GM12878 (cell line): ENCODE measurements at regions not wholly inside any gene's neighbourhood (a gene's known extent, or its start where the extent isn't known, plus 50 kb on each side); places are given as distances from the start of the nearest gene placed in this dataset.

Source experiments
- ATAC-seq: fragments of 200-7000 bp; cut with Tn5 transposase; 3 replicates; pipeline ENCODE4 v1.9.1; 2020; ENCODE audit warnings: mild to moderate bottlenecking, moderate library complexity
- BruUV-seq: library from RNA; stranded (reverse); fragments of 400-500 nt; replicated peaks from 2 replicates; lab custom pipeline; 2021; lab: Mats Ljungman, UMichigan
- CTCF ChIA-PET: fragments of 300-600 bp; sonication (Branson Sonifier 250); formaldehyde crosslinking; extraction: SDS; loops from one replicate; lab custom pipeline; 2021; ENCODE audit warnings: inconsistent platforms; lab: Yijun Ruan, JAX
- POLR2A ChIA-PET: fragments of 350-600 bp; formaldehyde crosslinking; extraction: SDS; loops from one replicate; lab custom pipeline; 2021; ENCODE audit warnings: inconsistent platforms; lab: Charles Lee
- RAD21 ChIA-PET: fragments of 300-600 bp; sonication (Branson Sonifier 250); formaldehyde crosslinking; loops from one replicate; lab custom pipeline; 2023; ENCODE audit warnings: antibody characterized with exemption; ENCODE audit not compliant: unreplicated experiment; lab: Charles Lee
- SMC1A ChIA-PET: fragments of 300-600 bp; sonication (Branson Sonifier 250); formaldehyde crosslinking; loops from one replicate; lab custom pipeline; 2023; ENCODE audit not compliant: unreplicated experiment, uncharacterized antibody; lab: Charles Lee
- DNase-seq: peaks from one replicate; pipeline ENCODE4 v3.0.0-alpha.2; 2011; ENCODE audit warnings: low read depth, low spot score
- FAIRE-seq: peaks from 3 replicates; lab custom pipeline; 2011; peaks lifted over from hg19 to GRCh38; lab: Jason Lieb, UNC
- H2AFZ ChIP-seq: 2 replicates; pipeline ENCODE4 v1.6.0; 2011; ENCODE audit warnings: low read depth, low read length, control low read depth; ENCODE audit not compliant: control insufficient read depth
- H3K27ac ChIP-seq: 2 replicates; pipeline ENCODE4 v1.5.1; 2011; ENCODE audit warnings: control low read depth; ENCODE audit not compliant: control insufficient read depth, insufficient read depth
- H3K27me3 ChIP-seq, 2 experiments: replicated peaks in 1 of 2; 2 replicates each; pipeline versions ENCODE4 v1.6.0 to v1.6.1; 2011; ENCODE audit warnings: low read length in 1 of 2; ENCODE audit not compliant: control insufficient read depth in 2 of 2, insufficient read depth in 2 of 2
- H3K36me3 ChIP-seq, 2 experiments: 2 replicates each; pipeline ENCODE4 v1.5.1; 2011; ENCODE audit warnings: low read length in 1 of 2; ENCODE audit not compliant: control insufficient read depth in 2 of 2, insufficient read depth in 2 of 2
- H3K4me1 ChIP-seq: 2 replicates; pipeline ENCODE4 v1.6.1; 2011; ENCODE audit warnings: mild to moderate bottlenecking, low read length, moderate library complexity, mixed read lengths; ENCODE audit not compliant: control insufficient read depth, insufficient read depth
- H3K4me2 ChIP-seq: 2 replicates; pipeline ENCODE4 v1.6.0; 2011; ENCODE audit warnings: control low read depth; ENCODE audit not compliant: control insufficient read depth, insufficient read depth
- H3K4me3 ChIP-seq: fragments of 200-600 bp; sonication (generic); 2 replicates; pipeline ENCODE4 v1.5.1; 2016
- H3K79me2 ChIP-seq: 2 replicates; pipeline ENCODE4 v1.6.0; 2011; ENCODE audit warnings: low read length; ENCODE audit not compliant: control insufficient read depth, insufficient read depth
- H3K9ac ChIP-seq: 2 replicates; pipeline ENCODE4 v1.8.0; 2011; ENCODE audit warnings: low read length, control low read depth, mixed read lengths; ENCODE audit not compliant: control insufficient read depth, insufficient read depth
- H3K9me3 ChIP-seq: replicated peaks from 3 replicates; pipeline ENCODE4 v1.5.1; 2011; ENCODE audit warnings: mild to moderate bottlenecking, low read length; ENCODE audit not compliant: control insufficient read depth, insufficient read depth
- H4K20me1 ChIP-seq: 2 replicates; pipeline ENCODE4 v1.6.0; 2011; ENCODE audit not compliant: control insufficient read depth, insufficient read depth
- IRF3 ChIP-seq: fragments of 450-650 bp; IDR thresholded peaks from 2 replicates; pipeline ENCODE4 v1.6.1; 2014; ENCODE audit warnings: mild to moderate bottlenecking
- KLF5 ChIP-seq: fragments of 450-650 bp; IDR thresholded peaks from 2 replicates; pipeline ENCODE4 v1.6.1; 2014; ENCODE audit warnings: mild to moderate bottlenecking; ENCODE audit not compliant: partially characterized antibody
- NFYB ChIP-seq: IDR thresholded peaks from 2 replicates; pipeline ENCODE4 v1.6.1; 2011; ENCODE audit warnings: low read depth, mild to moderate bottlenecking, low read length, improper control_type of control experiment, moderate library complexity; ENCODE audit not compliant: insufficient read depth
- RB1 ChIP-seq: fragments of 450-650 bp; formaldehyde crosslinking; IDR thresholded peaks from 2 replicates; pipeline ENCODE4 v1.6.1; 2017; ENCODE audit warnings: mild to moderate bottlenecking, borderline replicate concordance
- TARDBP ChIP-seq: IDR thresholded peaks from 2 replicates; pipeline ENCODE4 v1.6.1; 2016; ENCODE audit warnings: borderline replicate concordance
- TCF7 ChIP-seq: IDR thresholded peaks from 2 replicates; pipeline ENCODE4 v1.6.1; 2014; ENCODE audit warnings: antibody characterized with exemption, borderline replicate concordance
- WGBS: methylation state at CpG from one replicate; pipeline ENCODE4 v1.1.6; 2016; ENCODE audit warnings: low lambda C conversion rate; ENCODE audit not compliant: insufficient replicate concordance, insufficient coverage; ENCODE audit errors: missing lambda C conversion rate; 5-methylcytosine and 5-hydroxymethylcytosine counted together
- in situ Hi-C: fragments of 300-500 bp; cut with MboI; formaldehyde crosslinking; loops from 9 replicates; pipeline ENCODE4 v1.14.3; 2018; ENCODE audit warnings: mixed read lengths
- intact Hi-C: fragments of 100-400 bp; cut with micrococcal nuclease; formaldehyde crosslinking; loops from one replicate; pipeline ENCODE4 v1.14.2; 2022; ENCODE audit not compliant: unreplicated experiment

DNA sequence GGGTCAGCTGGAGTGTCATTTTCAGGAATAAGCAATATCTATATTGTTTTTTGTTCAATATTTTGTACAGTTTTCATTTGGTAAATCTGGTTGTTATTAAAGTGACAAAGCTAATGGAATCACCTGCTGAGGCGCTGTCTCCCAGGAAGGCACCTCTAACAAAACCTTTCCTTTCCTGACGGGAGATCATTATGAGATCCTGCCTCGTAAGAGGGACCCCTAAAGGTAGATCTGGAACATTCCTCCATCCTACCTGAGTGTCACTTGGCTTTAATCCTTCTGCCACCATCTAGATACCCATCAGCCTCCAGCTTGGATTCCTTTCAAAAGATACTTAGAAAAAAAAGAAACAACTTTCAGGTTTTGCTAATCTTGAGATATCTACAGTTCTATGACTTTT, 157.7 kb downstream of the FAT3 start:
- 22% methylated on average over 3 of the region's 3 CpGs for WGBS
- ChIA-PET POLR2A (no interaction called here), CTCF (no interaction called here), RAD21 (no interaction called here), SMC1A (interaction anchor here (0.9 kb wide), 1 partner anchor 55 kb away, joined by 3 read pairs; no protein-coding TSS in a partner anchor)
- no peak for ATAC-seq
- H3K9ac ChIP-seq, result no peak overlapping the region
- H4K20me1 ChIP-seq, result no peaks in the 10 kb centered on the region
- no peak overlapping the region for H3K27ac ChIP-seq
- H3K4me2 ChIP-seq, result no peak overlapping the region
- no peaks in the 10 kb centered on the region for H3K4me1 ChIP-seq
- no peaks in the 10 kb centered on the region for H3K36me3 ChIP-seq
- TF ChIP-seq TCF7 (no peak), RB1 (no peak)
- no peaks in the 10 kb centered on the region; a peak in 1 of 4 replicates for H3K27me3 ChIP-seq
- H3K79me2 ChIP-seq, result no peaks in the 10 kb centered on the region
- BruUV-seq, result no TSS peak
- H3K4me3 ChIP-seq, result no peak overlapping the region
- no peaks in the 10 kb centered on the region for H3K9me3 ChIP-seq
- intact Hi-C loops, result no loop called here
- H2AFZ ChIP-seq, result no peak overlapping the region
- in situ Hi-C loops, result no loop called here
- no peak for DNase-seq
- no peak for FAIRE-seq

GRCh38 chr11:92383430-92383829, 158.8 kb downstream of the FAT3 start:
- Histone ChIP-seq H2AFZ (no peak overlapping the region), H3K79me2 (no peaks in the 10 kb centered on the region), H3K27ac (no peak overlapping the region), H3K4me3 (no peak overlapping the region), H3K36me3 (no peaks in the 10 kb centered on the region), H3K4me1 (no peaks in the 10 kb centered on the region)
- no peak for ATAC-seq
- SMC1A ChIA-PET, result no interaction called here
- BruUV-seq, result no TSS peak
- intact Hi-C loops, result no loop called here
- POLR2A ChIA-PET, result no interaction called here
- no peak for TF ChIP-seq NFYB
- TF ChIP-seq KLF5, result no peak
- TF ChIP-seq TARDBP, result no peak
- no peak for TF ChIP-seq IRF3
- TF ChIP-seq, all 136 proteins: peak for 0
- in situ Hi-C loops, result no loop called here
- ChIA-PET RAD21 (no interaction called here), CTCF (no interaction called here)
- H4K20me1 ChIP-seq, result no peaks in the 10 kb centered on the region
- H3K4me2 ChIP-seq, result no peak overlapping the region
- H3K27me3 ChIP-seq, result no peaks in the 10 kb centered on the region
- FAIRE-seq (no peak), DNase-seq (no peak)
- H3K9me3 ChIP-seq, result no peaks in the 10 kb centered on the region
- H3K9ac ChIP-seq, result no peak overlapping the region
- WGBS, result 0% methylated on average over 1 of the region's 1 CpG
